Common myeloid progenitor, CD34-positive (primary cell): ENCODE measurements at regions not wholly inside any gene's neighbourhood (a gene's known extent, or its start where the extent isn't known, plus 50 kb on each side); places are given as distances from the start of the nearest gene placed in this dataset.

Experiments used
- CTCF ChIA-PET: fragments of 350-600 bp; sonication (Branson Sonifier 250); formaldehyde crosslinking; loops from one replicate; lab custom pipeline; 2021; ENCODE audit warnings: antibody characterized with exemption; lab: Charles Lee
- POLR2A ChIA-PET: fragments of 350-600 bp; sonication (Branson Sonifier 250); formaldehyde crosslinking; loops from one replicate; lab custom pipeline; 2021; ENCODE audit warnings: antibody characterized with exemption; lab: Charles Lee
- DNase-seq, 3 donors: peaks; one replicate each; pipeline versions ENCODE4 v3.0.0 to v3.0.0-alpha.2; 2013
- H3K27ac ChIP-seq, 2 experiments: 1 replicate in 1 of 2; 2 replicates in 1 of 2; pipeline ENCODE4 v1.7.0; 2013; ENCODE audit warnings: inconsistent platforms in 2 of 2, low read length in 2 of 2, mild to moderate bottlenecking in 2 of 2, low read depth in 1 of 2, moderate library complexity in 1 of 2; ENCODE audit not compliant: severe bottlenecking in 2 of 2, insufficient read depth in 1 of 2, poor library complexity in 1 of 2
- H3K27me3 ChIP-seq, 5 experiments: replicated peaks in 2 of 5; 1 replicate in 3 of 5; 2 replicates in 2 of 5; pipeline versions ENCODE4 v1.6.1 to v1.7.0; 2013; ENCODE audit warnings: low read length in 4 of 5, mild to moderate bottlenecking in 2 of 5, moderate library complexity in 2 of 5, inconsistent platforms in 1 of 5; ENCODE audit not compliant: insufficient read depth in 5 of 5, control insufficient read depth in 4 of 5
- H3K36me3 ChIP-seq, 4 experiments: 1 replicate in 2 of 4; 2 replicates in 2 of 4; pipeline versions ENCODE4 v1.6.1 to v1.7.0; 2013; ENCODE audit warnings: low read length in 3 of 4, control low read depth in 1 of 4, mild to moderate bottlenecking in 1 of 4; ENCODE audit not compliant: control insufficient read depth in 4 of 4, insufficient read depth in 4 of 4
- H3K4me1 ChIP-seq, 4 experiments: 1 replicate in 3 of 4; 2 replicates in 1 of 4; pipeline versions ENCODE4 v1.6.1 to v1.7.1; 2013; ENCODE audit warnings: low read length in 3 of 4, mild to moderate bottlenecking in 3 of 4, control low read depth in 1 of 4, inconsistent platforms in 1 of 4, moderate library complexity in 1 of 4; ENCODE audit not compliant: control insufficient read depth in 4 of 4, insufficient read depth in 4 of 4; ENCODE audit errors: control extremely low read depth in 1 of 4
- H3K4me3 ChIP-seq, 7 experiments: 1 replicate in 4 of 7; 2 replicates in 3 of 7; pipeline versions ENCODE4 v1.5.1 to v1.7.0; 2013; ENCODE audit warnings: mild to moderate bottlenecking in 7 of 7, low read length in 6 of 7, moderate library complexity in 6 of 7, inconsistent platforms in 2 of 7, low read depth in 2 of 7, control low read depth in 1 of 7; ENCODE audit not compliant: insufficient read depth in 4 of 7, control insufficient read depth in 1 of 7; ENCODE audit errors: extremely low read depth in 1 of 7
- H3K9me3 ChIP-seq, 5 experiments: 1 replicate in 4 of 5; 2 replicates in 1 of 5; pipeline versions ENCODE4 v1.6.1 to v1.7.1; 2013; ENCODE audit warnings: low read length in 4 of 5, mild to moderate bottlenecking in 2 of 5, inconsistent platforms in 1 of 5, low read depth in 1 of 5, moderate library complexity in 1 of 5; ENCODE audit not compliant: control insufficient read depth in 4 of 5, insufficient read depth in 2 of 5; ENCODE audit errors: control extremely low read depth in 1 of 5
- WGBS: methylation state at CpG from one replicate; pipeline ENCODE4 v1.1.5; 2013; ENCODE audit not compliant: insufficient coverage; 5-methylcytosine and 5-hydroxymethylcytosine counted together

DNA sequence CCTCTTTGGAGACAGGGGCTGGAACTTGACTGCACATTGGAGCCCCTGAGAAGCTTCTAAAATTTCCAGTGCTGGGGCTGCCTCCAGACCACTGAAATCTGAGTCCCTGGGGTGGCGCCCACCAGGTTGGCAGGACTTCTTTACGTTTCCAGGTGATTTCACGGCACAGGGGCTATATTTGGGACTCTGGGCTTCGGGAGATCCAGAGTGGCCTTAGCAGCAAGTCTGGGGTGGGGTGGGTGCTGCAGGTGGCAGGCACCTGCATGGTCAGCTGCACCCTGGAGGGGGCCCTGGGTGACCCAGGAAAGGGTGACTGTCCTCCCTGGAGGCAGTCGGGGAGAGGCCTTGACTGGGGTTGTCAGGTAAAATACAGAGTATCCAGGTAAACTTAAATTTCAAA lies 135.5 kb upstream of the PHACTR3 start:
- no peak for DNase-seq
- Histone ChIP-seq H3K4me3 (no peak overlapping the region), H3K27me3 (peaks cover 0 to 6% (median 3%) of the 10 kb centered on the region in 5 experiments), H3K27ac (no peak overlapping the region), H3K36me3 (no peaks in the 10 kb centered on the region), H3K9me3 (no peaks in the 10 kb centered on the region), H3K4me1 (no peaks in the 10 kb centered on the region)
- 100% methylated on average over 1 of the region's 5 CpGs for WGBS
- ChIA-PET POLR2A (no interaction called here), CTCF (no interaction called here)

DNA sequence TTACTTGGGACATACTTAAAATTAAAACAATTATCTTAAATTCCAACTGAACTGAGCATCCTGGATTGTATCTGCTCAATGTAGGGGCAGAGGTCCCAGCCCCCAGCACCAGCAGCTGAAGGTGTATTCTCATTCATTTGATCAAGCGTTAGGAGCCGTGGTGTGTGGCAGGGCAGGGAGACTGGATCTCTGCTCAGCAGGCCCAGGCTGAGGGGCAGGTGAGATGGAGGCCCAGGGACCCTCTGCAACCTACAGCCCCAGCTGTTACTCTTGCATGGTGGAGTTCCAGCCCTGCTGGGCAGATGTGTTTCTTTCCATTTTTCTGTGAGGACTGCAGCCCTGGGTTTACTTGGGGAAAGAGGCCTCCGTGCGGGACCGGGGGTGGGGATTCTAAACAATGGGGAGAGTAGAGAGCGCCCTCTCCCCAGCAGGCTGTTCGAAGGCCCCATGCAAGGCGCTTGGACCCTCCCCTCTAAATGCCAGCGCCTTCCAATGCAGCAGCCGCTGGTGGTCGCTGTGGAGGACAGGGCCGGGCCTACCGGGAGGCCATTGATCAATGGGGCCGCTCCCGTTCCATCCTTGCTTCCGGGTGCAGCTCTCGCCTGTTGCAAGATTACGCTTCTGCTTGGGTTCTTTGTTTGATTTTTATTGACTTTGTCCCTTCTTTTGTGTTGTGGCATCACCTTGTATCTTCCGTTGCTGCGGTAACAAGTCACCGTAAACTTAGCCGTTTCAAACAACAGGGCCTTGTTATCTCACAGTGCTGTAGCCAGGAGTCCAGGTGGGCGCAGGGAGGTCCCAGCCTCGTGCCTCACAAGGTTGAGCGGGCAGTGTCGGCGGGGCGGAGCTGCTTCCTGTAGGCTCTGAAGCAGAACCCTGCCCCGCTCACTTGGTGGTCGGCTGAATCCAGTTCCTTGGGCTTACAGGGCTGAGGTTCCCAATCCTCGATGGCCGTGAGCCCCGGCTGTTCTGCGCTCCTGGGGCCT lies 134.8 kb upstream of the PHACTR3 start:
- no peak for DNase-seq
- ChIA-PET POLR2A (no interaction called here), CTCF (no interaction called here)
- Histone ChIP-seq H3K4me1 (no peaks in the 10 kb centered on the region), H3K27ac (no peak overlapping the region), H3K9me3 (no peaks in the 10 kb centered on the region), H3K36me3 (no peaks in the 10 kb centered on the region), H3K27me3 (peaks cover 0 to 4% (median 3%) of the 10 kb centered on the region in 5 experiments), H3K4me3 (no peak overlapping the region)
- WGBS, result 85% methylated on average over 31 of the region's 34 CpGs

DNA sequence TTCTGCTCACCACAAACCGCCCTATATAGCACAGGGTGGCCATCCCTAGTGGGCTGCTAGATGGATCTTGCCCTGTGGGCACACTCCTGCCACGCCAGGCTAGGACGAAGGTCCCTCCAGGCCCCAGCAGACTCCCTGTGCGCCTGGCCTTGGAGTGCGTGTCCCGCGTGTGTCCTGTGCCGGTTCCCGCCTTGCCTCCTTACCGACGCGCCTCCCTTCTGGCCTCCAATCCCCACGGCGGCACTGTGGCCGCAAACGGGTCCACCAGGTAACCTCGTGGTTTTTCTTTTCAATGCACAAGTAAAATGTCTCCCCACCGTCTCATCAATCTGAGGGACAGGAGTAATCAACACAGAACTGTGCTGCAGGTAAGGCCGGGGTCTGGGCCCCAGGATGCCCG lies 133.8 kb upstream of the PHACTR3 start:
- no peaks in the 10 kb centered on the region for H3K4me1 ChIP-seq
- no peaks in the 10 kb centered on the region for H3K36me3 ChIP-seq
- CTCF ChIA-PET, result no interaction called here
- WGBS, result 95% methylated on average over 19 of the region's 20 CpGs
- H3K27me3 ChIP-seq, result peaks cover 0 to 4% (median 4%) of the 10 kb centered on the region in 5 experiments
- no peak overlapping the region for H3K27ac ChIP-seq
- POLR2A ChIA-PET, result no interaction called here
- H3K4me3 ChIP-seq, result no peak overlapping the region
- no peak for DNase-seq
- H3K9me3 ChIP-seq, result no peaks in the 10 kb centered on the region

DNA sequence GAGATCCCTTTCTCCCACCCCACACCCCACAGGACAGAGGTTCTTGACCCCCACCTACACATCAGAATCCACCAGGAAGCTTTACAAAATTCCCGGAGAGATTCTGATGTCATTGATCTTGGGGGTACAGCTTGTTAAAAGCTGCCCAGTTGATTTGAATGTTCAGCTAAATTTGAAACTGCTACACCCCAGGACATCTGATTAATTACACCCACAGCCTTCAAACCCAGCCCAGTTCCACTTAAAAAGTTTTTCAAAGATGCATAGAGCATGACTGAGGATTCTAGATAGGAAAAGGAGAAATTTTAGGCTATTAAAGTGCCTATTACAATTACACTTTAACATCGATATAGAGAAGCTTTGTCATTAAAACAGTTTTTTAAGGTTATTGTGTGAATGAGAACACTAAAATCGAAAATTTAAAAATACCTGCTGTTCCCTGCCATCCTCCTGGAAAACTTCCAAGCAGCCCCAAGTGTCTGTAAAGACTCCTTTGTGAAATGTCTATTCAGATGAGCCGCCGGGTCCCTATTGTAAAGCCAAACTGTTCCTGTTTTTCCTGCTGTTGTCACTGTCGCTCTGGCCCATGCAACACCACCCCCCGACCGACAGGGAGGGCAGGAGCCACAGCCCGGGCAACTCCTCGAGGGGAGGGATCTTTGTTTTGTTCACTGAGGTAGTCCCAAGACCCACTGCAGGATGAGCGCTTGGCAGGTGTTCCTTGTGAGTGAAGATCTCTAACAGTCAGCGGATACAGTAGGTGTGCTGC lies 132.5 kb upstream of the PHACTR3 start:
- WGBS, result 69% methylated on average over 9 of the region's 12 CpGs
- no peaks in the 10 kb centered on the region for H3K36me3 ChIP-seq
- H3K4me3 ChIP-seq, result no peak overlapping the region
- H3K9me3 ChIP-seq, result no peaks in the 10 kb centered on the region
- CTCF ChIA-PET, result no interaction called here
- H3K27ac ChIP-seq, result no peak overlapping the region
- POLR2A ChIA-PET, result no interaction called here
- H3K4me1 ChIP-seq, result no peaks in the 10 kb centered on the region
- peaks cover 0 to 10% (median 4%) of the 10 kb centered on the region in 5 experiments for H3K27me3 ChIP-seq
- DNase-seq, result no peak

DNA sequence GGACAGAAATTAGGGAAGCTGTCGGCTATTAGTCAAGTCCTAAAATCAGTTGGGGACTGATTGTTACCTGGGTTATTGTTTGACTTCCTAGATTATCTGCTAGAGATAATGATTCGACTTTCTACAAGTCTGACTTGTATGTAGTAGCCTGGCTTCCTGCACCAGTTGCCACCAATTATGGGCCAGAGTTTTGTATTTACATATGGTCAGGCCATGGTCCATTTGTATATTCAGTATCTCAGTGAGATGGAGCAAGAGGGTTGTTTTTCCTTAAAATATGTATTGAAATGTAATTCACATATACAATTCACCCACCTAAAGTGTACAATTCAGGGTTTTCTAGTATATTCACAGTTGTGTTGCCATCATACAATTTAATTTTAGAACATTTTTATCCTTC lies 130.6 kb upstream of the PHACTR3 start:
- ChIA-PET POLR2A (no interaction called here), CTCF (no interaction called here)
- DNase-seq, result no peak

DNA sequence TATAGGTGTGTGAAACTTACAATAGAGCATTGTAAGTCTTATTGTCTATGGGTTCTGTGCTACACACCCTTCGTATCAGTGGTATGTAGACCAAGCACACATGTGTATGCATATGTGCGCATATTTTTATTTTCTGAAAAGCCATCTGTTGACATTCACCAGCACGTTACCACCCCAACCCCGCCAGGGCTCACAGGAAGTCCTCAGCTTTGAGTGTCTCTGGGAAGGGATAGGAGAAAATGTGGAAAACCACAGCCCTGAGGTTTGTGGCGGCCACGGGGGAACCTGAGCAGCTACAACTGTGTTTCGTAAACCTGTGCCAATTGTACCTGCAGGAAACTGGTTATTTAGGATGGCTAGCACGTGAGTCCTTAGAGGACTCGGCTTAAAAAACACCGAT lies 123.3 kb upstream of the PHACTR3 start:
- Histone ChIP-seq H3K36me3 (no peaks in the 10 kb centered on the region), H3K27me3 (peaks cover 0 to 24% (median 11%) of the 10 kb centered on the region in 5 experiments), H3K9me3 (no peaks in the 10 kb centered on the region), H3K4me3 (no peak overlapping the region), H3K27ac (no peak overlapping the region), H3K4me1 (no peaks in the 10 kb centered on the region)
- no peak for DNase-seq
- ChIA-PET POLR2A (no interaction called here), CTCF (interaction anchor here (1.4 to 1.6 kb wide), 2 partner anchors 9 to 15 kb away, joined by 5 read pairs; no protein-coding TSS in a partner anchor)
- WGBS, result 53% methylated on average over 7 of the region's 10 CpGs

More for the DNA sequence above, 130.6 kb upstream of the PHACTR3 start:
- no peaks in the 10 kb centered on the region for H3K9me3 ChIP-seq
- H3K27me3 ChIP-seq, result peaks cover 0 to 10% (median 4%) of the 10 kb centered on the region in 5 experiments
- no peaks in the 10 kb centered on the region for H3K36me3 ChIP-seq
- no peak overlapping the region for H3K27ac ChIP-seq
- H3K4me1 ChIP-seq, result no peaks in the 10 kb centered on the region
- H3K4me3 ChIP-seq, result no peak overlapping the region
- 100% methylated on average over 2 of the region's 2 CpGs for WGBS
